Gastrocnemius medialis (tissue), 4 donors: ENCODE measurements at regions not wholly inside any gene's neighbourhood (a gene's known extent, or its start where the extent isn't known, plus 50 kb on each side); places are given as distances from the start of the nearest gene placed in this dataset.

Experiments
- POLR2A ChIP-seq, 2 donors: fragments of 450-650 bp; IDR thresholded peaks; one replicate each; pipeline ENCODE4 v1.6.1; 2017; ENCODE audit warnings: antibody characterized with exemption in 2 of 2, mild to moderate bottlenecking in 2 of 2, moderate library complexity in 2 of 2
- TF ChIP-seq, protein P1 (sequence below), 5 experiments: fragments of 450-650 bp in 3 of 5; fragments of 200-600 bp in 2 of 5; sonication (generic) in 2 of 5; IDR thresholded peaks in 4 of 5; conservative IDR thresholded peaks in 1 of 5; 1 replicate in 4 of 5; 2 replicates in 1 of 5; pipeline ENCODE4 v1.5.1; 2016 to 2019; ENCODE audit warnings: antibody characterized with exemption in 5 of 5, mild to moderate bottlenecking in 3 of 5, moderate library complexity in 3 of 5

GRCh38 chr6:25167961-25168360, 111.2 kb upstream of the CARMIL1 start:
- no peak for TF ChIP-seq POLR2A (IDR thresholded peaks at IDR 0.05)
- TF ChIP-seq, protein P1, sequence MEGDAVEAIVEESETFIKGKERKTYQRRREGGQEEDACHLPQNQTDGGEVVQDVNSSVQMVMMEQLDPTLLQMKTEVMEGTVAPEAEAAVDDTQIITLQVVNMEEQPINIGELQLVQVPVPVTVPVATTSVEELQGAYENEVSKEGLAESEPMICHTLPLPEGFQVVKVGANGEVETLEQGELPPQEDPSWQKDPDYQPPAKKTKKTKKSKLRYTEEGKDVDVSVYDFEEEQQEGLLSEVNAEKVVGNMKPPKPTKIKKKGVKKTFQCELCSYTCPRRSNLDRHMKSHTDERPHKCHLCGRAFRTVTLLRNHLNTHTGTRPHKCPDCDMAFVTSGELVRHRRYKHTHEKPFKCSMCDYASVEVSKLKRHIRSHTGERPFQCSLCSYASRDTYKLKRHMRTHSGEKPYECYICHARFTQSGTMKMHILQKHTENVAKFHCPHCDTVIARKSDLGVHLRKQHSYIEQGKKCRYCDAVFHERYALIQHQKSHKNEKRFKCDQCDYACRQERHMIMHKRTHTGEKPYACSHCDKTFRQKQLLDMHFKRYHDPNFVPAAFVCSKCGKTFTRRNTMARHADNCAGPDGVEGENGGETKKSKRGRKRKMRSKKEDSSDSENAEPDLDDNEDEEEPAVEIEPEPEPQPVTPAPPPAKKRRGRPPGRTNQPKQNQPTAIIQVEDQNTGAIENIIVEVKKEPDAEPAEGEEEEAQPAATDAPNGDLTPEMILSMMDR (IDR thresholded peaks at IDR 0.05 in 4 of 5, conservative IDR thresholded peaks at IDR 0.05 in 1 of 5) = no peak
